Prostate gland (tissue), 2 donors: ENCODE measurements at regions not wholly inside any gene's neighbourhood (a gene's known extent, or its start where the extent isn't known, plus 50 kb on each side); places are given as distances from the start of the nearest gene placed in this dataset.

Experiments
- DNase-seq: peaks from one replicate; pipeline ENCODE4 v3.0.0-alpha.2; 2019; ENCODE audit warnings: low spot score
- H3K27ac ChIP-seq, 2 donors: fragments of 200-600 bp; sonication (generic); 2 replicates each; pipeline ENCODE4 v1.5.1; 2017 to 2019
- H3K27me3 ChIP-seq: fragments of 200-600 bp; sonication (generic); replicated peaks from 2 replicates; pipeline ENCODE4 v1.5.1; 2019; ENCODE audit not compliant: insufficient read depth
- H3K36me3 ChIP-seq, 2 donors: fragments of 200-600 bp; sonication (generic); 1 replicate in 1 of 2; 2 replicates in 1 of 2; pipeline versions ENCODE4 v1.5.1 to v1.8.1; 2017 to 2019
- H3K4me1 ChIP-seq: fragments of 200-600 bp; sonication (generic); replicated peaks from 2 replicates; pipeline ENCODE4 v1.5.1; 2019
- H3K4me3 ChIP-seq, 2 donors: fragments of 200-600 bp; sonication (generic); 2 replicates each; pipeline ENCODE4 v1.5.1; 2017 to 2019
- H3K9me3 ChIP-seq: fragments of 200-600 bp; sonication (generic); 2 replicates; pipeline ENCODE4 v1.5.1; 2017
- CTCF ChIP-seq, 4 experiments: fragments of 200-600 bp in 2 of 4; fragments of 450-650 bp in 2 of 4; sonication (generic) in 2 of 4; IDR thresholded peaks; 1 replicate in 3 of 4; 2 replicates in 1 of 4; pipeline ENCODE4 v1.5.1; 2016 to 2019; ENCODE audit warnings: antibody characterized with exemption in 4 of 4, mild to moderate bottlenecking in 2 of 4, moderate library complexity in 2 of 4
- POLR2A ChIP-seq: fragments of 450-650 bp; IDR thresholded peaks from one replicate; pipeline ENCODE4 v1.6.1; 2016; ENCODE audit warnings: antibody characterized with exemption, mild to moderate bottlenecking
- POLR2AphosphoS5 ChIP-seq: sonication (generic); formaldehyde crosslinking; IDR thresholded peaks from one replicate; pipeline ENCODE4 v1.6.1; 2017; ENCODE audit warnings: antibody characterized with exemption
- WGBS: methylation state at CpG from one replicate; pipeline ENCODE4 v1.1.5; 2018; 5-methylcytosine and 5-hydroxymethylcytosine counted together
- intact Hi-C: fragments of 100-400 bp; cut with DNase I; formaldehyde crosslinking; loops from one replicate; pipeline ENCODE4 v1.14.2; 2022

GRCh38 chr17:77880711-77881450 lies 77.6 kb upstream of the TNRC6C start:
- no peaks in the 10 kb centered on the region for H3K27me3 ChIP-seq
- no peak overlapping the region for H3K4me3 ChIP-seq
- WGBS: 55% methylated on average over 11 of the region's 11 CpGs
- intact Hi-C loops: no loop called here
- no peaks in the 10 kb centered on the region for H3K36me3 ChIP-seq
- DNase-seq: no peak
- H3K4me1 ChIP-seq: no peaks in the 10 kb centered on the region
- no peak overlapping the region for H3K27ac ChIP-seq
- no peaks in the 10 kb centered on the region for H3K9me3 ChIP-seq
- no peak for TF ChIP-seq CTCF (IDR thresholded peaks at IDR 0.05)
- TF ChIP-seq POLR2A: no peak
- TF ChIP-seq POLR2AphosphoS5: no peak

GRCh38 chr17:77881545-77881944 lies 77.0 kb upstream of the TNRC6C start:
- no peak overlapping the region for H3K27ac ChIP-seq
- H3K4me3 ChIP-seq: no peak overlapping the region
- DNase-seq: peak; percentile 10
- H3K36me3 ChIP-seq: no peaks in the 10 kb centered on the region
- WGBS: 33% methylated on average over 10 of the region's 10 CpGs
- TF ChIP-seq POLR2AphosphoS5 (no peak), CTCF (IDR thresholded peaks at IDR 0.05) (no peak), POLR2A (no peak)
- intact Hi-C loops: no loop called here
- no peaks in the 10 kb centered on the region for H3K4me1 ChIP-seq
- H3K27me3 ChIP-seq: no peaks in the 10 kb centered on the region
- H3K9me3 ChIP-seq: no peaks in the 10 kb centered on the region

- no peaks in the 10 kb centered on the region for H3K27me3 ChIP-seq
- H3K36me3 ChIP-seq: no peaks in the 10 kb centered on the region
- DNase-seq: no peak
- H3K4me1 ChIP-seq: no peaks in the 10 kb centered on the region
- TF ChIP-seq POLR2AphosphoS5 (no peak), POLR2A (no peak), CTCF (IDR thresholded peaks at IDR 0.05) (no peak)
- 84% methylated on average over 4 of the region's 4 CpGs for WGBS
- no peaks in the 10 kb centered on the region for H3K9me3 ChIP-seq
- H3K27ac ChIP-seq: no peak overlapping the region
- intact Hi-C loops: no loop called here
- no peak overlapping the region for H3K4me3 ChIP-seq
Observed at GRCh38 chr17:77882040-77882439, 76.5 kb upstream of the TNRC6C start.

- DNase-seq: no peak
- no peak overlapping the region for H3K4me3 ChIP-seq
- no peaks in the 10 kb centered on the region for H3K27me3 ChIP-seq
- no peaks in the 10 kb centered on the region for H3K4me1 ChIP-seq
- no peaks in the 10 kb centered on the region for H3K36me3 ChIP-seq
- intact Hi-C loops: no loop called here
- H3K27ac ChIP-seq: no peak overlapping the region
- no peak for TF ChIP-seq POLR2AphosphoS5
- no peak for TF ChIP-seq CTCF (IDR thresholded peaks at IDR 0.05)
- no peak for TF ChIP-seq POLR2A
- WGBS: 54% methylated on average over 12 of the region's 12 CpGs
- no peaks in the 10 kb centered on the region for H3K9me3 ChIP-seq
Observed at GRCh38 chr17:77882481-77883212, 75.9 kb upstream of the TNRC6C start.

- Histone ChIP-seq H3K9me3 (no peaks in the 10 kb centered on the region), H3K27me3 (no peaks in the 10 kb centered on the region), H3K4me3 (no peak overlapping the region), H3K27ac (no peak overlapping the region), H3K36me3 (no peaks in the 10 kb centered on the region), H3K4me1 (no peaks in the 10 kb centered on the region)
- TF ChIP-seq CTCF (IDR thresholded peaks at IDR 0.05): no peak
- TF ChIP-seq POLR2AphosphoS5: no peak
- no peak for TF ChIP-seq POLR2A
- intact Hi-C loops: no loop called here
- WGBS: 93% methylated on average over 10 of the region's 10 CpGs
- no peak for DNase-seq
Observed at GRCh38 chr17:77883213-77883650, 75.3 kb upstream of the TNRC6C start.
